NCI-H774 (cell line): ENCODE measurements at regions not wholly inside any gene's neighbourhood (a gene's known extent, or its start where the extent isn't known, plus 50 kb on each side); places are given as distances from the start of the nearest gene placed in this dataset.
"Not testable (repeated sequence)": the region's sequence is repeated elsewhere in the genome, so short reads cannot be mapped to it uniquely, and the experiment has no call there.

Experiments
- DNase-seq: peaks from one replicate; lab custom pipeline; 2025; lab: John Stamatoyannopoulos, UW

GRCh38 chr16:19980632-19981265, 92.9 kb downstream of the GPR139 start:
- DNase-seq = peak; percentile 12

GRCh38 chr16:19979638-19980037, 94.1 kb downstream of the GPR139 start:
- no peak for DNase-seq

- DNase-seq = no peak
Observed at GRCh38 chr16:19974607-19975006, 90.0 kb upstream of the GPRC5B start.

GRCh38 chr16:19972111-19972510, 87.5 kb upstream of the GPRC5B start:
- DNase-seq = no peak

GRCh38 chr16:19968891-19969683, 84.4 kb upstream of the GPRC5B start:
- DNase-seq = no peak

GRCh38 chr16:19967963-19968362, 83.3 kb upstream of the GPRC5B start:
- DNase-seq = no peak

GRCh38 chr16:19967561-19967960, 82.9 kb upstream of the GPRC5B start:
- no peak for DNase-seq

GRCh38 chr16:19963301-19963700, 78.7 kb upstream of the GPRC5B start:
- DNase-seq = no peak

GRCh38 chr16:19960183-19960582, 75.5 kb upstream of the GPRC5B start:
- no peak for DNase-seq

GRCh38 chr16:19959736-19960135, 75.1 kb upstream of the GPRC5B start:
- DNase-seq = no peak

- DNase-seq = not testable (repeated sequence)
Observed at GRCh38 chr16:19955896-19956295, 71.2 kb upstream of the GPRC5B start.

- not testable (repeated sequence) for DNase-seq
Observed at GRCh38 chr16:19955084-19955483, 70.4 kb upstream of the GPRC5B start.

- no peak for DNase-seq
Observed at GRCh38 chr16:19948186-19949104, 63.8 kb upstream of the GPRC5B start.

GRCh38 chr16:19945934-19946333, 61.3 kb upstream of the GPRC5B start:
- DNase-seq = no peak

GRCh38 chr16:19940195-19940594, 55.5 kb upstream of the GPRC5B start:
- DNase-seq = no peak

- no peak for DNase-seq
Observed at GRCh38 chr16:19939553-19939952, 54.9 kb upstream of the GPRC5B start.

- no peak for DNase-seq
Observed at GRCh38 chr16:19938536-19938935, 53.9 kb upstream of the GPRC5B start.

- no peak for DNase-seq
Observed at GRCh38 chr16:19936441-19936840, 51.8 kb upstream of the GPRC5B start.

GRCh38 chr16:19935694-19936093, 51.0 kb upstream of the GPRC5B start:
- DNase-seq = no peak
